ENCODE measurements at regions not wholly inside any gene's neighbourhood (a gene's known extent, or its start where the extent isn't known, plus 50 kb on each side); places are given as distances from the start of the nearest gene placed in this dataset.

DNA sequence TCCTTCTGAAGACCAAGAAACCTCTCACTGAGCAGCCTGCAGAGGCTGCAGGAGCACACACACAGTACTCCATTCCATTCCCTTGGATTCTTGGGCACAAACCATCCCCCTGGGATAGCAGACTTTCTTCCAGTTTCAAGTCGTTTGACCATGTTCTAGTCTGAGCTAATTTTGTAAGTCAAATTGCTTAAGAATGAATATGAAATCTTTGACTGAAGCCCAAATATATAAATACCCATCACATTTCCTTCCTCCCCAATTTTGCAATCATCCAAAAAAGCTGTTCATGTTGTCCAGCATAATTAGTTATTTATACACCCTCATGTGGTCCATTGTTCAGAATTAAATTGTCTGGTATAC, 231.2 kb upstream of the TPRG1 start:
- DNase-seq (ENCODE audit: low read depth) = no peak

DNA sequence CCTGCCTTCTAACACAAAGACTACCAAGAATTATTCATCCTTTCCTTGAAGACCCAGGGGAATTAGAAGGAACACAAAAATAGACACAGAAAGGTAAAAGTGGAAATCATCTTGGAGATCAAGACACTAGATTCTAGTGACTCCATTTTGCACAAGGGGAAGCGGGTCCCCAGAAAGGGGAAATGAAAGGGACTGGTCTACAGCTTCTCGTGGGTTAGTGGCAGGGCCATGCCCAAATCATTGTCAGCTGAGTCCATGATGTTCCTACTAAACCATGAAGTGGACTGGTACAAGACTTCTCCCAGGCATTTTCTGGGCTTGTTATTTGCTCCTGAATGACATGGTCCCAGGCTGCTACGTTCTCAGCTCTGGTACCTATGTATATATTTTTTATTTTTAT, 230.7 kb upstream of the TPRG1 start:
- DNase-seq (ENCODE audit: low read depth) = no peak

DNA sequence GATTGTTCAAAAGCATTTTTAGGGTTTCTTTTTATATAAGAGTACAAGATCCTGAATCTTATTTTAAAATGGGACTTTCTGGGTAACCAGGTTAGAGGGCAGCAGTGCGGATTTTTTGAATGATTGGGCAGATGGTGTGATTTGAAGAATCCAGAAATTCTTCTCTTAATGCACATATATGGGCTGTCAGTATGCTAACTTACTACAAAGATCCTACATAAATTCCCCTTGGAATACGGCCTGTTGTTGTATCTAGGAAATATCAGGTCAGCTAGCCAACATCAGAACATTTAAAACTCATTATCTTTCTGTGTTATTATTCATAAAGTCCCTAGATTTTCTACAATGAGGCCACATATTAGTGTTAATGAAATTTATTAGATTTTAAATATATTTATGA, 229.6 kb upstream of the TPRG1 start:
- DNase-seq (ENCODE audit: low read depth) = no peak

DNA sequence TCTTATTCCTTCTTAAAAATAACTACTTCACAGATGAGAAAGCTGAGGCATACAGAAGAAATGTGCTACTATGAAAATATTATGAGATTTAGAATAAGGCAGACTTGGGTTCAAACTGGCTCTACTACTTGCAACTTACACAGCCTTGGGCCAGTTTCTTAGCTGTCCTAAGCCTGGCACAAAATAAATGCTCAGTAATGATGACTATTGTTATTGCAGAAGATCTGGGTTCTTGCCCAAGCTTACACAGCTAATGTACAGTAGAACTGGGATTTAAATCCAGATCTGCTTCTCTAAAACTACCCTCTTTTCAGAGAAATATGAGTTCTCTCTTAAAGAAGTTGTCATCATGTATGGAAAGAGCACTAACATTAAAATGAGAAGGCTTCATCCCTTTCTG, 228.2 kb upstream of the TPRG1 start:
- no peak for DNase-seq (ENCODE audit: low read depth)

DNA sequence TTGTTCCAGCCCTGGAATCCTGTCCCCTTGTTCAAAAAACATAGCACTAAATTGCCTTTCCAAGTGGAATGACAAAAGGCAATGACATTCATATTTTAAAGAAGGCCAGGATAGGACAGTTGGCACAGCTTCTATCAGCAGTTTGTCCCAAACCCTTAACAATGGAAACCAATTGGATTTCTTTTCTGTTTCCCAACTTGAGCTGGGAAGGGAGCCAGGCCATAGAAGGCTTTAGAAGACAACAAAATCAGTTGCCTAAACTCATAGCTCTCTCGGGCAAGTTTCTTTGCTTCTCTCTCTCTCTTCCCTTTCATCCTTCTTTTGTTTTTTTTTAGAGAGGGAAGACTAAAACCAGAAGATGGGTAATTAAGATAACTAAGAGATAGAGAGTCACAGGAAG, 227.7 kb upstream of the TPRG1 start:
- no peak for DNase-seq (ENCODE audit: low read depth)

DNA sequence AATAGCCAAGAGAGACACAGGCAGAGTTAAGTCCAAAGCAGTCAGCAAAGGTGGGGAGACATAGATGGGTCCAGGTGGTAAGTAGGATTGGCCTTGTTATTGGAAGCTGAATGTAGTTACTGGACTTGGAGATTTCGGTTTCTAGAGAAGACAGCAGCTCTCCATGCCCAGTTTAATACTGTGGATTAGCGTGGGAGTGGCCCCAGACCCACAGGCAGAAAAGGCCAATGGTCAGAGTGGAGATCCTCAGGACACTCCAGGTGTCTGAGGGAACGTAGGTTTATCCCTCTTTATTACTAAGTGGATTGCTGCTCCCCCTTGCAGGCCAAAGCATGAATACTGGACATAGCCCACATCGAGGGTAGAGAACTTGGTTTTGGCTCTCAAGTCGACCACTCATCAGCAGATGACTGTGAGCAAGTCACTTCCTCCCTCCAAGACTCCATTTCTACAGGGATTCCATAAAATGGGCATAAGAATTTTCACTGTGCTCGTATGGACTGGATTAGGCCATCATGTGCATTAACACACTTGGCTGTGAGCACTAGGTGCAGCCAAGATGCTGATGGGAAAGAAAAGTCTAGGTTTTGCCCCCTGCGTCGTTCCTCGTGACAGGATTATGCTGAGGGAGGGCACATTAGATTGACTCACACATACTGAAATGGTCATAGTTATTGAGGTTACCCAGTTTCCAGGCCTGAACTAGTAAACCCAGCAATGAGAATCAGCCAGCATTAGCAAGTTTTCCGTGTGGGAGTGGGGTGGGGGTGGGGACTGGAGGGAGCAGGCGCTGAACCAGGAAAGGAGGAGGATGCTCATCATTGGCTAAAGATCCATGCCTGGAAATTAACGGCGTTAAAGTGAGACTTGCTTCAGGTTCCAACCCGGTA, 225.2 kb upstream of the TPRG1 start:
- DNase-seq (ENCODE audit: low read depth) = no peak

DNA sequence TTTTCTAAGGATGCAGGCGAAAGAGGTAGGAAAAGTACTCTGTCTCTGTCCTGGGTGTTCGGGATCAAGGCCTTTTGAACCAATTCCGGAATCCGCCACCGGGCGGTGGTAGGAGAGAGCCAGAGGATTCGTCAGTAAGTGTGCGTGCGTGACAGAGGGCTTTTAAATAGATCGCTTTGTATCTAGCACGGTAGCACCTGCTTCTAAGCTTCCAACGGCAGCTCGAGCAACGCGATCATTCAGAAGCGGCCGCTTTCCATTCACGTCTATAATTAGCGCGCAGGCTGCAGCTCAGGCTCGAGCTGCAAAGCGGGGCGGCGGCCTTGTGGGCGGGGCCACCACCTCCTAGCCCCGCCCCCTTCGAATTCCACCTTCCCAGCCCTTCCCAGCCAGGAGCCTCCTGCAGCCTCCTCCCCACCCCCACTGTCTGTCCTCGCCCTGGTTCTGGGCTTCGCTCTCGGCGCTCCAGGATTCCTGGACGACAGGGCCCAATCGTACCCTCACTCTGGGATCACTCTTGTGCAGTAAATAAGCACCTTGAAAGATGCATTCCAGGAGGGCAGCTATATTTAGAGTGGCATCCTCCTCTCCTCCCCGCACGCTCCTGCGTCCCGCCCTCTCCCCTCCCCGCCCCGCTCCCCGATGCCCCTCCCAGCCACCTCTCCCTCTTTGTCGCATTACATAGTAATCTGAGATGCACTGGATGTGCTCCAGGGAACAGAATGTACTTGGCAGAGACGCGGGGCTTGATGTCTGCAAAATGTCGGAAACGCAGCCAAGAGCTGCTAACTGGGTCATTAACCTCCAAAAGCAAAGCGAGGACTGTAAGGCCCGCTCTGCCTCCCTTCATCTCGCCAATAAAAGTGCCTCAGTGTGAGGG, 224.1 kb upstream of the TPRG1 start:
- peak; percentile 93 for DNase-seq (ENCODE audit: low read depth)

DNA sequence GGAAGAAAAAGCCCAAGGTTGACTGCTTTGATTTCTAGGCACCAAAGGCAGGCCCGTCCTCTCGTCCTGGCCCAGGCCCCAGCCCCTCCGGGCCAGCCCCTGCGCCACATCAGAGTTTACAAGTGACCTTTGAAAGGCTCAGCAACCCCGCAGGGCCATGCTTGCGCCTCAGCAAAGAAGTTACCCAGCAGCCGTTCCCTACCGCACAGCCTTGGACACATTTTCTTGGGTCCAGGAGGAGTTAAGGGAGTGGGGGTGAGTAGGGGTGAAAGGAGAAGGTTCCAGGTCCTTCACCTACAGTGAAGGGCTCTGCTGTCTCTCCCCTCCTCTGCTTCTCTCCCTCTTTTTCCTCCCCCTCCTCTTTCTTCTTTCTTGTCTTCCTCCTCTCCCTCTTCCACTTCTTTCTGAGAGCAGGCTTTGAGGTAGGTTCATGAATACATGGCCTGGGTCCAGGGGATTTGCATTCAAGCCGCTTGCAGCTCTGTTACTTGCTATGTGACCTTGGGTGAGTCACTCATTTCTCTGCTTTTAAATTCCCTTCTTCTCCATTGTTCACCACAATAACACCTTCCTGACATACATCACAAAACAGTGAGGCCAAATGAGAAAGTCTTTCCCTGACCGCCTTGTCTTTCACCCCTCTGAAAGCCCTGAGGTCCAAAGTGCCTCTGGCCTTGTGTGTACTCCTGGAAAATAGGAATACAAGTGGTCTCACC, 223.3 kb upstream of the TPRG1 start:
- DNase-seq (ENCODE audit: low read depth) = peak; percentile 99

DNA sequence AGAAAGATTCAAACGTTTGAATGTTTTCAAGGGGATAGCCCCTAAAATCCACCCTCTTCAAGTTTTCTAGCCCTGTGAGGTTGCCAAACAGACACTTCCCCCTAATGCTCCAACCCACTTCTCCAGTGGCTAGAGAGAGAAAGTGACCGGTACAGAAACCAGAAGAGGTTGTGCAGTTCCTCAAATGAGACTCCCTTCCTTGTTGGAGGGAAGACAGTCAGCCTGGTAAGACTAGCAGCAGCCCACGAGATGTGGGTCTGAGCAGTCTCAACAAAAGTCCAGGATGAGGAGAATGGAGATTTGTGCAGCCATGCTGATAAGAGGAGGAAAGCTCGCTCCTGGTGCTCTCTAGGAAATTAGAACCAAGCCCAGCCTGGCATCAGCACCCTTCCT, 222.8 kb upstream of the TPRG1 start:
- no peak for DNase-seq (ENCODE audit: low read depth)

DNA sequence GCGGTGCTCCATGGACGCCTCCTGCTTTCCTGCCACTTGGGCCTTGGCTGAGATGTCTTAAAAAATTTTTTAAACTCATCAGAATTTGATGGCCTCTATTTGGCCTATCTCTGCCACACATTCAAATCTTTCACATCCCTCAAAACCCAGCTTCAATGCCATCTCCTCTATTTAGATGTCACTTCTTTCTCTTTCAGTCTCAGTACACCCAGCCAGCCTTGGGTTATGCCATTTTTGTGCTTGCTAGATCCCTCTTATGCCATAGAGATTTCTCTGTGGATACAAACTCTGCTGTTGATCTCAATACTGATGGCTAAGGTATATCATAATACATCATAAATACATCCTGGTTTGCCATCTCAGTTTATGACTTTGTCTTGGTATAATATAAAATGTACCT, 222.3 kb upstream of the TPRG1 start:
- no peak for DNase-seq (ENCODE audit: low read depth)

DNA sequence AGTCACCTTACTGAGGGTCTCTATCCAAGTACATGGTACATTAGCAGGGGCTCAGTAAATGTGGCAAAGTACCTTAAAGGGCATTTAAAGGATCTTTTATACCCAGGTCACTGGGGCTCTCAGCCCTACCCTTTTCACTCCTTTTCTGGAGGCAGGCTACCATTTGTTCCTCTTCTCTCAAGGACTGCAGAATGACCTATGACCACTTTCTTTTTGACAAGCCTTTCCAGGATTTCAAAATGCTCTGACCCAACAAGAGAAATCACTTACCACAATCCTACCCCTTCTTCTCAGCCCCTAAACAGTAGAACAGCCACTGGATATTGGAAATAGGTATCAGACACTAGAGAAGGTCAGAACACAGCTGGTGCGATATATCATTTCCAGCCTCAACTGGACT, 221.8 kb upstream of the TPRG1 start:
- no peak for DNase-seq (ENCODE audit: low read depth)

DNA sequence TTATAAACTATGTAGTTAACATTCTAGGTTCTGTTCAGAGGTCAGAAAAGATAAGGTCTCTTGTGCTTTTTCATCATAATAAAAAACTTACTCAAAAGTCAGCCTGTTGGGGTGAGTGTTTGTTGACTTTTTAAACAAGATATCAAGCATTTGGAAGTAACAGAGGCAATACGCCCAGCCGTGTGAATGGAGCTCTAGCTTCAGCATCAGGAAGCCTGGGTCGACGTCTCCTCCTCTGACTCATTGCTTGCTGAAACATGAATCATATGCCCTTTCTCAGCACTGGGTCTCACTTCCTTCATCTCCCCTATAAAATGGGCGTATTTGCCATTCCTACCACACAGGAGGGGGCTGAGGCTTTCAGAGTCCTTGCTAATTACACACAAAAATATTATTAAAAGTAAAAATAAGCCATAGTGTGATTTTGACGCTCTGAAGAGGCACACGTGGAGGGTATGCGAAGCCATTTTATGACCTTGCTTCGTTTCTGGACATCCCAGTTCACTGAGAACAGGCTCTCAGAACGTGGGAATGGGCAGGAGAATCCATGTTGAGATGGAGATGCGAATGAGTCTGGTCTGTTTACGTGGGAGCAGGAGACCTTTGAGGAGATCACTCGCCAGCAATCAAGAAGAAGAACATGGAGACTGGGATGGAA, 220.8 kb upstream of the TPRG1 start:
- DNase-seq (ENCODE audit: low read depth) = peak; percentile 97

DNA sequence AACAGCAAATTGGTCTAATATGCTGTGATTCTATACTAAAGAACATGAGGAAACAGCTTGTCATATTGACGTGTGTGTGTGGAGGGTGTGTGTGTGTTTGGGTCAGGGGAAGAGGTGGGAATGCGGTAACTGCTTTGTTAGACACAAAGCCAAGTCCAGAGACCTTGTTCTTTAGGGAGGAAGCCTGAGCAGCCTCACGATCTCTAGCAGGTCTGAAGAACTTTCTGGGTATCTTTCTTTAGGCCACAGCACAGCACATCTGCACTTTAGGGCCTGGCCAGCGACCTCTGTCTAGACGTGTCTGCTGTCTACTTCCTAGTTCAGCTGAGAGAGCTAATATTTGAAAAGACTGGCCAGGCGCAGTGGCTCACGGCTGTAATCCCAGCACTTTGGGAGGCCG, 220.0 kb upstream of the TPRG1 start:
- DNase-seq (ENCODE audit: low read depth) = no peak

DNA sequence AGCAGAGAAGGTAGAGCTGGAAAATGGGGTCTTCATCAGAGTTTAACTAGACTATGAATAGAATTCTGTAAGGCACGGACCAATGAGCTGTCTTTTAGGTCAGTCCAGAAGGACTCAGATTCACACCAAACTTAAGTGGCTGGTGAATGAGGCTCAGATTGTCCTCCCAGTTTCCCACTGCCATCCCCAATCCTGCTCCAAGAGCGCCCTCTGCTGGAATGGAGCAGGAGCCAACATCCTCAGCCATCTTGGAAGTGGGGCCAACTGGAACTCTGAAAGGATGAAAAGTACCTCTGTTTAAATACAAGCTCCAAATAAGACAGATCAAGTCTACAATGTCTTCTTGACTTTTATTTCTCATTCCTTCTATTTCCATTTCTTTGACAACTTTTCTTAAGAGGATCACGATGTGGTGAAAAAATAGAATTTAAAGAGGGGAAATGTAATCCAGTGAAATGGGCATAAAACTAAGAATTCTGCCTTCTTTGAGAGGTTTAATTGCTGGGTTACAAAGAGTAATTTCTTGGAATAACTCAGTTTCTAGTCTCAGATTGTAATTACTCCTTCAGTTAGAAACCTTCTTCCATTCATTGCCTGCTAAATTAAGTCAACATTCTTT, 217.1 kb upstream of the TPRG1 start:
- peak; percentile 63 for DNase-seq (ENCODE audit: low read depth)

DNA sequence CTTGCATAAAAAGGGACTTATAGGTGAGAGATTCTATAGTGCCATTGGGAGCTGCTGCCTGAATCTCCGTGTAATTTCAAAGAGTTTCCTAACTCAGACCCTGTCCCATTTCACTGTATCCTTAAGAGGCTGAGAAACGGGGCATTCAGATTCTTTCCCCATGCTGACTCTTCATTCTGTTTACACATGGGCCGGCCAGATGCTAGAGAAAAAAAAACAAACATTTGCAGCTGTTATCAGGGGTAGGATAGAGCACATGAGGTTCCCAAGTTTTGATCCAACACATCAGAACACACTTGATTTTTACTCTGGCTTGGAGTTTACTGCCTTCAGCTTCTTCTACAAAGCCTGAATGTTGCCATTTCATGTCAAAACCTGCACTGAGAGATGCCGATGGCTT, 215.9 kb upstream of the TPRG1 start:
- no peak for DNase-seq (ENCODE audit: low read depth)

DNA sequence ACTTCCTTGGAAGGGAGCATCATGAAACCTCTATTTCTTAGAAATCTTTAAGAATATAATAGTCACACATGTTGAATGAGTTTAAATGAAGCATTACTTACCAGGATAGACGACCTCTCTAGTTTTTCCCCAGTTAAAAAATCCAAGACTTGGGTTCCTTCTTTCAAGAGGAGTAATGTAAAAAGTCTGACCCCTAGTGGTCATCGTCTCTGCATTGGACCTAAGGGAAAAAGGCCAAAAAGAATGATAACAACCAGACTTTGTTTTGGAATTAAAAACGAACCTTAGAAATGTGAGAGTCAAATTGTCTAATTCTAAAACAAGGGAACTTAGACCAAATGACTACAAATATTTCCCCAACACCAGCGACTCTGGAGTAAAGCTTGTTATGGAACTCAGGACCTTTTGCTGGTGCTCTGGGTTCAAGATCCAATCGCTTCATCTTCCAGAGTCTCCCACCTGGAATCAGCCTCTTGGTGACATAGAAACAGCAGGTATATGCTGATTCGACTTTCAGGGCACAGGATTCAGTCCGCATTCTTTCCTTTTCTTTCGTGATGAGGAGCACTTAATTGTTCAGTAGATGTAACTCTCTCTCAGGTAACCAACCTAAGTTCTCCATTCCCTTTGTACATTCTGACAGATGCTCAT, 214.8 kb upstream of the TPRG1 start:
- DNase-seq (ENCODE audit: low read depth) = peak; percentile 43

DNA sequence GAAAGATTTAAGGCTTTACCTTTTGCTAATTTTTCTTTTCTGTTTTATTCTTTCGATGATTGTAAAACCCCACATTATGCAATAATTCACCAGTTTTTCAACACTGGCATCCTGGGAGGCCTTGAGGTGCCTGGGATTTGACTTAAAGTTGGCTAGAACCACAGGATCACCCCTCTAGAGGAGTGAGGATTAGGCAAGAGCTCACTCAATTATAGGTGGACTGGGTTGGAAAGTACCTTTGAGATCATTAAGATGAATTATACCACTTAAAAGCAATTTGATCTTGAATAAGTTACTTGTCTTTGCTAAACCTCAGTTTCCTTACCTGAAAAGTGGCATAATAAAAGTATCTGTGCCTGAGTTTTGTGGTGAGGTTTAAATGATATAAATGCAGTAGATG, 212.8 kb upstream of the TPRG1 start:
- no peak for DNase-seq (ENCODE audit: low read depth)

DNA sequence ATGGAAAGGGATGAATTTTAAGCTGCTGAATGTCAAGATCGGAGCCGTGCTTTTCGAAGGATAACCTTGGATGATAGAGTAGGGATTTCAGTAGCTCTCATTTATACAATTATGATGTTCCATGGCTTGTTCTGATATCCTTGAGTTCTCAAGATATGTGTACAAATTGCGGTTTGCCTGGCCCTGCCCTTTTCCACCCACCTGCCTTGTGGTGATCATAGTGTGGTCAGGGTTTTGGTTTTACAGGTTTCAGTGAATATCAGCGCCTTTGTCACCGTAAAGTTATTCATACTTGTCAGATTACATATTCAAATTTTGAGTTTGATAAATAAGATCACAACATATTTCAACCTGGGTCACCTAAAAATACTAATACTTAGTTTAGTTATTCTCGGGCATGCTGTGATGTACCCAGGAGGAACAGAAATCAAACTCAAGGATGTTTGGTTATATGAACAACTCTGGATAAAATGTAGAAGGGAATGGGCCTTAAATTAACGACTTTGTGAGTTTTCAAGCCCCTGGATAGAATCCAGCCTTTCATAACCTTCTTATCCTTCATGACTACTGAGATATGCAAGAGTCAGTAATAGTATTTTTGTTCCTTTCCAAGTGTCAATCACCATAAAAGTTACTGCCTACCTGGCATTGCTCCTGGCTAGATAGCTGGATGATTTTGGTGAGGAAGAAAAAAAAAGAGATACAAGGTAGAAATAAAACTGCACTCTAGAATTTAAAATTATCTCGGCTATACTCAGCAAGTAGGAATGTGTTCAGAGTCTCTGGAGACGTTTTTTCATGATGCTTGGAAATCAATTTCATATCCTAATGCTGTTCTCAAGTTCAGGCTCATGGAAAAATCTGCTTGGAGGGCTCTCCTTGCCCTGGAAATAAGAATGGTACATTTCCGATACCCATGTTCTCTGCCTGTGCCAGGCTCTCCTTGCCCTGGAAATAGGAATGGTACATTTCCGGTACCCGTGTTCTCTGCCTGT, 209.2 kb upstream of the TPRG1 start:
- DNase-seq (ENCODE audit: low read depth) = no peak

DNA sequence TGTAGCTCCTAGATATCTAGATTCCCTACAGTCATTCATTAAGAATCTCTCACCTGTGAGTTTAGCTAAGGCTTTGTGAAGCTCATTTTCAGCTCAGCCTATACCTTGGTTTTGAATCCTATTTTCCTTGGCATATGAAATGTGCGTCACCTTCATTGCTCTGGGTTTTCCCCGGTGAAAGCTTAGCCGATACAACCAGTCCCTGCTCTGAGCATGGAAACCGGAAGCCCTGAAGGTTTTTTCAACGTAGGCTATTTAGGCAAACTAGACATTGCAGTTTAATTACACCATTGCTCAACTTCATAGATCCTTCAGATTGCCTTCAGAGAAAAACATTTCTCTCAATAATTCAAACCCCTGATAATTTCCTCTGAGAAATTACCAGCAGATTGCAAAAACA, 206.8 kb upstream of the TPRG1 start:
- no peak for DNase-seq (ENCODE audit: low read depth)

DNA sequence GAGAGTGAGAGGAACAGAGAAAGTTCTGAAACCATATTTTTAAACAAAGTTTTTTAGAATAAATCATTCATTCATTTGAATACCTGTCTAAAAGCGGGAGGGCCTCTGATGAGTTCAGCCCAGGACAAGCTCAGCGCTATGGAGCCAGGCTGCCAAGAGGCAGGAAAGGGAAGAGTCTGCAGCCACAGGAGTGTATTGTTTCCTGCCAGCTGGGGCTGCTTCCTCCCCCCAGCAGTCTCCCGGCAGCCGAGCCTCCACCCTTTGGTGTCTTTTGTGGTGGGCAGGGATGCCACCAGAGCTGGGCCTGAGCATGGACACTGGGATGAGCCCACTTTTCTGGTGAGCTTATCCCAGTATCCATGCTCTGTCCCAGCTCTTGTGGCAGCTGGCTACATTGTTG, 199.5 kb upstream of the TPRG1 start:
- no peak for DNase-seq (ENCODE audit: low read depth)

Measured in non-pigmented ciliary epithelial cell (primary cell).